ENCODE measurements at regions not wholly inside any gene's neighbourhood (a gene's known extent, or its start where the extent isn't known, plus 50 kb on each side); places are given as distances from the start of the nearest gene placed in this dataset.

DNA sequence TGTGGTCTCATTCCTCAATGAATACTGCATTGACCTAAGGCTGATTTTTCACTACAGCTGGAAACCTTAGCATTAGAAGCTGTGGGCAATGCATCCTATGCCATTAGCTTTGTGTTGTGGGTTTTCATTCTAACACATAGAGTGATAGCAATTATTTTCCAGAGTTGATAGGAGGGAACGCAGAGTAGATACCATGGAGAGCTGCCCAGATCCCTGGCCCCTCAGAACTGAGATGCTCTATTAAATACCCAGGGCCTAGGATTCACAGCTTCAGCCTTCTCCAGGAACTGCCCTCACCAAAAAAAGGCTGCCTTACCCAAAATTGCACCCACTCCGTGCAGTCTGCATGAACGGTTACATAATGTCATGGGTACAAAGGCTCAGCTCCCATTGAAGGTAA lies 444.4 kb downstream of the SUCLA2 start:
- TF ChIP-seq CTCF (IDR thresholded peaks at IDR 0.05) (no peak), POLR2A (IDR thresholded peaks at IDR 0.05) (no peak)
